HG03175 (cell line): ENCODE measurements at regions not wholly inside any gene's neighbourhood (a gene's known extent, or its start where the extent isn't known, plus 50 kb on each side); places are given as distances from the start of the nearest gene placed in this dataset.
"Not testable (repeated sequence)": the region's sequence is repeated elsewhere in the genome, so short reads cannot be mapped to it uniquely, and the experiment has no call there.

Source experiments
- ATAC-seq: cut with Tn5 transposase; IDR thresholded peaks from one replicate; pipeline ENCODE4 v1.9.1; 2021; ENCODE audit warnings: mild to moderate bottlenecking, moderate library complexity; ENCODE audit not compliant: unreplicated experiment

- ATAC-seq, result no peak
Observed at GRCh38 chr4:38330321-38330720, 333.7 kb upstream of the KLF3 start.

GRCh38 chr4:38330936-38331335 lies 333.1 kb upstream of the KLF3 start:
- no peak for ATAC-seq

DNA sequence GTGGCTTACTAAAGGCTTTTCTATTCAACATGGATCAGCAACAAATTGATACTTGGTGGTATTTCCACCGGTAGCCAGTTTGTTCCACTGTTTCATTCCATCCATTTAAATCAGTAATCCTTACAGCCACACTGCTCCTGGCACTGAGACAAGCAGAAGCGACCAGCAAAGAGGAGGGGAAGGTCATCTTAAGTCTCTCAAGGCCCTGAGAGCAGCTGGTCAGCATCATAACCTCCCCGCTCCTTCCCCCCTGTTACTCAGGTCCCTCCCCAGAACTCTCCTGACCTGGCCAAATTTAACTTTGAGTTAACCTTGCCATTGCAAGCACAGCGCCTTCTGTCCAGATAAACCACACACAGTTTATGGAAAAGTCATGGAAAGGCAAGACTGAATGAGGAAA lies 331.3 kb upstream of the KLF3 start:
- ATAC-seq, result no peak

DNA sequence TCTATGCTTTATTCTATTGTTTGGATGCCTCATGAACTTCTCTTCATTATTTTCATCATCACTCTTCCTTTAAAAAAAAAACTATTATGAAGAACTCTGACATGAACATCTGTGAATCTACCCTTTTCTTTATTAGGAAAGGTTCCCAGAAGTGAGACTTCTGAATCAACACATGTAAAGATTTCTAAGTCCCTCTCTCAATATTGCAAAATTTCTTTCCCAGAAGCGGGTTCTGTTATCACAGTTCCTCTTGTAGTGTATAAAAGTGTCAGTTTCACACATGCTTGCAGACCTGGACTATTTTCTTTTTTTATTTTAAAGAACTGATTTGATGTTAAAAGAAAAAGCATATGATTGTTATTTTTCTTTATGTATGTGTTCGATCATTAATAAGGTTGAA lies 330.8 kb upstream of the KLF3 start:
- ATAC-seq, result no peak

DNA sequence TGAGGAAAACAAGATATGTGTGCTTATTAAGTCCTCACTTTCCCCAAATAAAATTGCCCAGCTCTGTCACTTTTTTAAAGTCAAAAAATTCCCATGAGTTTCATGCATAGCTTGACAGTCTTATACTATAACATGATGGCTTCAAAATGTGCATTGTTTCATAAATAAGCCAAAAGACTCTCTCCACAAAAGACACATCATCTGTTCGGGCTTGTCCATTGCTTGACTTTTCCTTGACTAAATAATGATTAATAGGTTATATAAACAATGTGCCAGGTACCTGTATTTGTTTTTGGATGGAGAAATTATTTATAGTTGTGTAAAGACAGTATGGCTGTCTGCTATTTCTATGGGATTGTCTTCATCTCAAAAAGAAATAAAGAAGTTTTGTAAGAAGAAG lies 329.2 kb upstream of the KLF3 start:
- ATAC-seq, result no peak

GRCh38 chr4:38338939-38339338 lies 325.1 kb upstream of the KLF3 start:
- not testable (repeated sequence) for ATAC-seq

- no peak for ATAC-seq
Observed at GRCh38 chr4:38343608-38344007, 320.4 kb upstream of the KLF3 start.

DNA sequence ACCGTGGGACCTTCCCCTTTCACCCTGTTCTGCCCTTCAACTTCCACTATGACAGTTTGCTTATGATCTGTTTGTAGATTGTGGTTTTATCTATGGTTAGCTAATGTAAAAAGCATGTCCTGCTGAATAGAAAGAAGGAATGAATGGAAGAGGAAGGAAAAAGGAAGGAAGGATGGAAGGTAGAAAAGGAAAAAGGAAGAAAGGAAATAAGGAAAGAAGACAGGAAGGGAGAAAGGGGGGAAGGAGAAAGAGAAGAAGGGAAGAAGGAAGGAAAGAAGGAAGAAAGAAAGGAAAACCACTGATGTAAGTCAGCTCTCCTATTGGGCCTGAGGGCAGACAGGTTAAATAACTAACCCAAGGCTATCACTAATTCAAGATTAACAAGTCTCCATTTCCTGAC lies 319.1 kb upstream of the KLF3 start:
- ATAC-seq, result no peak

GRCh38 chr4:38347251-38347650 lies 316.7 kb upstream of the KLF3 start:
- ATAC-seq, result no peak

DNA sequence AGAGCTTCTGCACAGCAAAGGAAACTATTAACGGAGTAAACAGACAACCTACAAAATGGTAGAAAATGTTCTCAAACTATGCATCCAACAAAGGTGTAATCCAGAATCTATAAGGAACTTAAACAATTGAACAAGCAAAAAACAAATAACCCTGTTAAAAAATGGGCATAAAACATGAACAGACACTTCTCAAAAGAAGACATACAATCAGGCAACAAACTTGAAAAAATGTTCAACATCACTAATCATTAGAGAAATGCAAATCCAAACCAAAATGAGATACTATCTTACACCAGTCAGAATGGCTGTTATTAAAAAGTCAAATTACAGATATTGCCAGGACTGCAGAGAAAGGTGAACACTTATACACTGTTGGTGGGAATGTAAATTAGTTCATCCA lies 309.6 kb upstream of the KLF3 start:
- no peak for ATAC-seq

GRCh38 chr4:38354872-38355271 lies 309.1 kb upstream of the KLF3 start:
- no peak for ATAC-seq

- no peak for ATAC-seq
Observed at GRCh38 chr4:38356686-38357085, 307.3 kb upstream of the KLF3 start.

- ATAC-seq, result no peak
Observed at GRCh38 chr4:38357546-38357945, 306.5 kb upstream of the KLF3 start.

DNA sequence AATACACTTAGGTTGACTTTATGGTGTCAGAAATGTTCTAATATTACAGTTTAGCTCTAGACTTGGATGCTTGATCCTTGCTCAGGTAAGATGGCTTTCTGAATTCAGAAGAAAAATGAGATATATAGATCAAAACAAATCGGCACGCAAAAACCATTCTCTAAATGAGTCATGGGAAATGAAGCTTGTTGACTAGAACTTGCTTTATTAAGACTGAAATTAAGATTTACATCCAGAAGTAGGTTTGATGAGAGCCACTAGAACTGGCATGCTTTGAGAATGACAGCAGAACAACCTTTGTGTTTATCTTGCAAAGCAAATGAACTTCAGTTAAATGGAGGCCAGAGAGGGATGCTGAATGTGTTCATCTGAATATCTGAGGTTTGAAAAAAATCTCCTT lies 304.9 kb upstream of the KLF3 start:
- ATAC-seq, result no peak

DNA sequence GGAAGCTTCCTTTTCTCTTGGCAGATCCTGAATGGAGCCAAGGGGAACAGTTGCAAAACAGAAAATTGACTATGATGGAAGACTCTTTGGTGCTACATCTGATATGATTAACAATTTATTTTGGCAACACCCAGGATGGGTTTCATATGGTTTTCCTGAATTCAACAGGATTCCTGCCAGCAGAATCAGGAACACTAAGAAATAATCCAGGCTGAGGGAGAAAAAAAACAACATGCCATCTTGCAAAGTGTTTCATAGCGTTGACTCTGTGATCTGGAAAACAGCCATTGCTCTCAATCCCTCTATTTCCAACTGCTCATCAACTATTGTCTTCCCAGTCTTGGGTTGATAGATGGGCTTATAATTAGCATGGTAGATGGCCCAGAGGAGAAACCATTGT lies 303.8 kb upstream of the KLF3 start:
- no peak for ATAC-seq

- ATAC-seq, result no peak
Observed at GRCh38 chr4:38364383-38364963, 299.5 kb upstream of the KLF3 start.

GRCh38 chr4:38365261-38365660 lies 298.7 kb upstream of the KLF3 start:
- no peak for ATAC-seq

DNA sequence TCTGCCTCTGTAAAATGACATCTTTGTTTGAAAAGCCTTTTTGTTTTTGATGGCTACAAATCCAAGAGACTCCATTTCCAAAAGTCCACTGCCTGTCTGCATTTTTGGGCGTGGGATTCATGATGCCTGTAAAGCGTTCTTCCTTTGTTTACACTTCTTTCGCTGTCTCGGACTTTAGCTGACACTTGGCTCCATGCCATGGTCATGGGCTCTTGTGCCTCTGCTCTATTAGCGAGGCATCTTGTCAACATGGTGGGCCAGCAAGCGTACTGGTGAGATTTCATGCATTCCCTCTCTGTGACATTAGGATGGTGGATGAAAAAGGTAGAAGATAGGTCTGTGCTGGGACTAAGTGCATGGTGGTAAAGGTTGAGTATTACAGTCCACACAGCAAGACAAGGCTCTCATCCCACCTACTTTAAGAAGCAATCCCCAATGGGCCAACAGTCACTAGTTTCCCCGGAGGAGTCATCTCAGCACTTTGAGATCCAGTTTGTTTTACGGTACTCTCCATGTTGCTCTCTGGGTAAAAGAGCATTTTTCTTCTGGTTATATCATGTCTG lies 298.2 kb upstream of the KLF3 start:
- ATAC-seq, result no peak

DNA sequence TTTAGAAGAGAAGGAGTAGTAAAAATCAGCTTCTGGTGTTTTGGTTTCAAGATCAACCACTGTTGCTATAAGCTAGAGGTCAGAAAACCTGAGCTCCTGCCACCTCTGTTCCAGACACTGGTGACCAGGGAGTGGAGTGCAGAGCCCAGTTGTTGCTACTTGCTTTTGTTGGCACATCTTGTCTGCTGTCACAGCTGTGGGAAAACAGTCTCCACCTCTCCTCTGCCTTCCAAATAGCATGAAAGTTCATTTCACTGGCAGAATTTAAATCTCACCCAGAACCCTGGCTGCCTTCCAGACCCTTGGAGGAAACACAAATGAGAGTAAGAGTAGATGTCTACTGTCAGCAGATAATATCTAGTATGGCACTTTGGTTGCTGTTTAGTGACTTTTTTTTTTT lies 297.5 kb upstream of the KLF3 start:
- ATAC-seq, result no peak

- ATAC-seq, result no peak
Observed at GRCh38 chr4:38366997-38367396, 297.0 kb upstream of the KLF3 start.

DNA sequence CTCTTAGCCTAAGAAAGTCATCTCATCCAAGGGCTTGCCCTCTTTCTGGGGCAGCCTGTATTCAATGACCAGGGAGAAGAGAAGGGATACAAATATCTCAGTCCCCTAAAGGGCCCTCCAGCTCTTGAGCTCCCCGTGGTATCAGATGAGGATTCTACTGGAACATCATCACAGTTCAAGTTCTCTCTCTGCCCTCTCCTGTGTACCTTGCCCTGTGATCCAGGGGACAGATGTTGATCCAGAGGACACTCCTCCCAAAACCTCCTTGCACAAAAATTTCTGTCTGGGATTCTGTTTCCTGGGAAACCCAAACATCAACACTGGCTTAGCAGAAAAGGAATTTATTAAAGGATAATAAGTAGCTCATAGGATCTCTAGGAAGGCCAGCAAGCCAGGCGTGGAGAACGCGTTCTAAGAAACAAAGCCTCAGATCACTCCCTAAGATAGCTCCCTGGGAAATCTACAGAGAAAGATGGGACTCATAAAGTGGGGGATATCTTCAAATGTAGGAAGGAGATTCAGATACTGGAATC lies 296.3 kb upstream of the KLF3 start:
- no peak for ATAC-seq

GRCh38 chr4:38368613-38369012 lies 295.4 kb upstream of the KLF3 start:
- no peak for ATAC-seq

DNA sequence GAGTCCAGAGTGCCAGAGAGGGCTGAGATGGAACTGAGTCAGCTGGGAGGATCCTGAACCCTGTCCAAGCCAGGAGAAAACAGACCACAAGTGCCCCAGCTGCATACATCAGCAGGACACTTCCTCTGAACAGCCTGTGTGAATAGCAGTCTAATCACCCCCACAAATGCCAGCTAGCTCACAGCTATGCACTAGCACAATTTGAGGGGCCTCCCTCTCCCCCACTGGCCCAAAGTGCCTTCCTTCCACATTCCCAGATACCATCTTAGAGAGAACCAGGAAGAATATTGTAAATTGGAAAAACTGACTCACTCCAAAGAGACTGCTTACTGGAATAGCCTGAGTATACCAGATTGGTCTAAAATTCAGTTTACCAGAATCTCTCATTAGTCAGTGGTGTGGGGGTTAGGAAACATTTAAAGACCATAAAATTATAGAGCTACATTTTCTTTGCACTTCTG lies 292.6 kb upstream of the KLF3 start:
- no peak for ATAC-seq
